NCI-H748 (cell line): ENCODE measurements at regions not wholly inside any gene's neighbourhood (a gene's known extent, or its start where the extent isn't known, plus 50 kb on each side); places are given as distances from the start of the nearest gene placed in this dataset.
A peak's percentile ranks its signal among the peaks of the same experiment; 100 is the strongest.
"Not testable (repeated sequence)": the region's sequence is repeated elsewhere in the genome, so short reads cannot be mapped to it uniquely, and the experiment has no call there.

Experiments
- DNase-seq: peaks from one replicate; lab custom pipeline; 2025; ENCODE audit not compliant: unreplicated experiment; lab: John Stamatoyannopoulos, UW

DNA sequence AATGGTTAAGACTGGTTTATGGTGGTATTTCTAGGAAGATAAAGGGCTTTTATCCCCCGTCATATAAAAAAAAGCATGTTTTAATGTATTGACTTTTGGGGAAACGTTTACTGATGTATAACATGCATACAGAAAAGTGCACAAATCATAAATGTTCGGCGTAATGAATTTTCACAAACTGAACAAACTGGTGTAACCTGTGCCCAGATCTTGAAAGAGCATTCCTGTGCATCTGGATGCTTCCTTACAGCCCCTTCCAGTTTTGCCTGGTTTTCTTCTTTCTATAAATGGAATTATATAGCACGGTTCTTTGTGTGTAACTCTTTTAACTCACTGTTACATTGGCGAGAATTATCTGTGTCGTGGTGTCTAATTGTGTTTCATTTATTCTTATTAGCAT is 693.8 kb upstream of the TBX3 start:
- DNase-seq, result no peak

DNA sequence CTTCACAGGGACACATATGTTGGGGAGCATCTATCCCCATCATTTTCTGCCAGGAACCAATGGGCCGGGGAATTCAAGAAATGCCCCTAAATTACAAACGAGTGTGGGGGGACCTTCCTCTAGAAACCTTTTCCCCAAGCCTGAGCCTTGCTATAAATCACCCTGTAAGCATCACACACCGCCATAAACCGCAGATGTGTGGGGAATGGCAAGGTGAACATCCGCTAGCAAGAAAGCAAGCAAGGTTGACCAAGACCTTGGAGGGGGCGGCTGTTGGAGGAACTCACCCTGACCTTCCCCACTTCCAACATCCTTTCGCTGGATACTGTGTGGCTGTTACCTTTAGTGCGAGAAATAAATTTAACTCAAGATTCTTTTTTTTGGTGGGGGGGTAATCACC is 693.3 kb upstream of the TBX3 start:
- DNase-seq, result no peak

DNA sequence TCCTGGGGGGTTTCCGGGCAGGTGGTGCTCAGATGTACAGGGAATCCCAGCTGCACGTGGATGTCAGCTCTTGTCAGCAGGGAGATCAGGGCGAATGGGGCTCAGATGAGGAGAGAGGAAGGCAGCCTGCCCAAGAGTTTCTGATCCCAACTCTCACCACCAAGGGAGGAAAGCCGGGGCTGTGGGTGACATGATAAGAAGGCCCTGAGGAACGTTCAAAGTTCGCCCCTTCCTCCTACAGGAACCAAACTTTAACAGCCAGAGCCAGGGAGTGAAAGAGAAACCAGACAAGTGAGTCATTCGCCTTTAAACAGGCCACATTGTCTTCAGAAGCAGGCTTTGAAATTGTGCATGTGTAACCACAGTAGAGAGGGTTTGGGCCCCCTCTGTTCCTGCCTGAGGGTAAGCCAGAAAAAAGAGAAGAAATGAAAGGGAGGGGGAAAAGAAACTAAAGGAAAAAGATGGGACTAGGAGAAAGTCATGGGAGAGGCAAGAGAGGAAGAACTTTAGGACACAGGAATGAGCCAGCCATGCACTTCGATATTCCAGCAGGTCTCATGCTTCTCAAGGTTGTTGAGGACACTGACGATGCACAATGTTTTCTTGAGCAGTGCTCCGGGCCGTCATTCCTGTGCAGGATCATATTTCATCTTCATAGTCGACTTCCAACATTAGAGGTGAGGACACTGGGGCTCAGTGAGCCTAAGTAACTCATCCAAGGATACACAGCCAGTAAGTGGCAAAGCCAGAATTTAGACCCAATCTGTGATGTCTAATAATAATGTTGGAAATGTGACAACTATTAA is 691.4 kb upstream of the TBX3 start:
- no peak for DNase-seq

DNA sequence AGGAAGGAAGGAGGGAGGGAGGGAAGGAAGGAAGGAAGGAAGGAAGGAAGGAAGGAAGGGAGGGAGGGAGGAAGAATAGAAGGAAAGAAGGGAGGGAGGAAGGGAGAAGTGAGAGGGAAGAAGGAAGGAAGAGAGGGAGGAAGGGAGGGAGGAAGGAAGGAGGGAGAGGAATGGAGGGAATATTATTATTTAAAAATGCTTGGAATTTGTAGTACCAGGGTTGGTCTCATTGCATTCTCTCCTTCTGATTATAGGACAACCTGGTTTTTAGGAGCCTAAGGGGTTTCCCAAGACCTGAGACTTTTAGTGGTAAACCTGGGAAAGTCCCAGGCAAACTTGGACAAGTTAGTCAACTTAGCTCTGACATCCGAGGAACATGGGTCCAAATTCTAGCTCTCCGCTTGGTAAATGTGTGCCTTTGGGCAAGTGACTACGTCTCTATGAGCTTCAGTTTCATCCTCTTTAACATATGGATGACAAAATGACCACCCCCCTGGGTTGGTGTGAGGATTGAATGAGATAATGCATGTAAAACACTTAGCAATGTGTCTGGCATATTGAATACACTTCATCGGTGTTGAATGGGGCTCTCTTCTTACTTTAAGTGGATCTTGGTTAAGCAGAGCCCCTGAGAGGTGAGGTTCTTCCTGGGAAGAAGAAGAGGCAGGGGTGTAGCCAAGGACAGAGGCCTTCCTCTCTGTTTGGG is 690.7 kb upstream of the TBX3 start:
- no peak for DNase-seq

DNA sequence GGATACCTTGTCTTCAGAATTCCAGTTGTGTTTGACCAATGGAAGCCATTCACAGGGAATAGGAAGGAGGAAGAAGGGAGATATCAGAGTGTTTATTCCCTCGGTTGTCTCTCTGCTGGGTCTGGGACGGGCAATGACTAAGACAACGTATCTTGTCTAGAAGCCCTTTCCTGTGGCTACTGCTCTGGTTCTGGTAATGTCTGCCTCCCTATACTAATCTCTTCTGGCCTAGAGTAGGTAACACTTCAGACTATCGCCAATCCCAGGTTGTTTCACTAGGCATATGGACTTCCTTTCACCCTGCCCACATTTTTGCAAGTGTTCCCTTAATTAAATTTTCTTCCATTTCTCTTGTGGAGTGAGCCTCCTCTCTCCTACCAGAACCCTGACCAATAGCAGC is 687.7 kb upstream of the TBX3 start:
- DNase-seq, result no peak

DNA sequence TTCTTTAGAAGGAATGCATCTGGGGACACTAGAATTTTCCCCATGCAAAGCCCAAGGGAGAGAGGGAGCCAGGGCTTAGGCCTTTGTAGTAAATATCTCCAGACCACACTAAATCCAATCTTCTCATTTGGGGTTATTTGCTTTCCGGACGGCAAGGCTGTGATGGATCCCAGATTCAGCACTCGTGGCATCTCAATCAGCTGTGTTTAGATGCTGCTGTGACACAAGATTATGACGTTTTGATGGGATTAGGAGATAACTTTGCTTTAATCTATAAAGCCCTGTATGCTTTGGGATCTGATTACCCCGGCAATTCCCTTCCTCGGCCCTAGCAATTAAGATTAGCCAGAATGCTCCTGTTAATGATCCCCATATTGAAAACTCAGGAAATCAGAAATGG is 686.7 kb upstream of the TBX3 start:
- DNase-seq, result no peak

DNA sequence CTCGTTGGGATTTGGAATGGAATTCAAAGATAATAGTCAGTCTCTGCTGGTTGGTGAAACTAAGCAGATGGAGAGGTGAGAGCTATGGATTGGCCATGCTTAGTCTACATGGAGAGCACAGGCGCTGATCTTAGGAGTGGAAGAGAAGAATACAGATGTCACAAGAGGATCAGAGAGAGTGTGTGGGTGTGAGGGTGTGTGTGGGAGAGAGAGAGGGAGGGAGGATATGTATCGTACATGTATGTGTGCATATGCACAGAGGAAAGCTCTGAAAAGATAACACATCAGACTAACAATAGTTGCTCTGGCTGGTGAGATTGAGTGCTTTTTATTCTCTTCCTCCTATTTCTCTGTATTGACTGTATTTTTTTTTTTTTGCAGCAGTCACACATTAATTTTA is 686.2 kb upstream of the TBX3 start:
- DNase-seq, result no peak

DNA sequence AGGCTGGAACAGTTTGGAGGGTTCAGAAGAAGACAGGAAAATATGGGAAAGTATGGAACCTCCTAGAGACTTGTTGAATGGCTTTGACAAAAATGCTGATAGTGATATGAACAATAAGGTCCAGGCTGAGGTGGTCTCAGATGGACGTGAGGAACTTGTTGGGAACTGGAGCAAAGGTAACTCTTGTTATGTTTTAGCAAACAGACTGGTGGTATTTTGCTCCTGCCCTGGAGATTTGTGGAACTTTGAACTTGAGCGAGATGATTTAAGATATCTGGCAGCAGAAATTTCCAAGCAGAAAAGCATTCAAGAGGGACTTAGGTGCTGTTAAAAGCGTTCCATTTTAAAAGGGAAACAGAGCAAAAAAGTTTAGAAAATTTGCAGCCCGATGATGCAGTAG is 682.3 kb upstream of the TBX3 start:
- not testable (repeated sequence) for DNase-seq

DNA sequence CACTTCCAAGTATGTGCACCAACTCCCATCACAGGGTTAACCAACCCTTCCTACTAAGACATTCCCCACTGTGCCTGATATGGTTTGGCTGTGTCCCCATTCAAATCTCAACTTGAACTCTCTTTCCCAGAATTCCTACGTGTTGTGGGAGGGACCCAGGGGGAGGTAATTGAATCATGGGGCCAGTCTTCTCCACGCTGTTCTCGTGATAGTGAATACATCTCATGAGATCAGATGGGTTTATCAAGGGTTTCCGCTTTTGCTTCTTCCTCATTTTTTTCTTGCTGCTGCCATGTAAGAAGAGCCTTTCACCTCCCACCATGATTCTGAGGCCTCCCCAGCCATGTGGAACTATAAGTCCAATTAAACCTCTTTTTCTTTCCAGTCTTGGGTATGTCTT is 681.8 kb upstream of the TBX3 start:
- not testable (repeated sequence) for DNase-seq

DNA sequence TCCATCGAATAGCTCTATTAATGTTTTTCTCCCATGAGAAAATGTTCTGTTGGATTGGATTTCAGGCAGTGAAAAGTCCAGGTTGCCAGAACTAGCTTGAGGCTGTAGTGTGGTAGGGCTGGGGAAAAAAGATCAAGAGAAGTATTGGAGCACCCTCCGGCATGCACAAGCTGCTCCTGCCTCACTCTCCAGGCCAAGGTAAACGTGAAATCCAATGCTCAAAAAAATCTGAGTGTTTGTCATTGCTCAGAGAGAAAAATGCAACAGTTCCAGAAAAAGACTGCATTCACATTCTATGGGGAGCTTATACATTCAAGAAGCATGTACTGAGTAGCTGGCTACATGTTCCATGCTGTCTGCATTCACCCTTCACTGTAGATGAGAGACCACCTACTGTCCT is 680.9 kb upstream of the TBX3 start:
- no peak for DNase-seq

DNA sequence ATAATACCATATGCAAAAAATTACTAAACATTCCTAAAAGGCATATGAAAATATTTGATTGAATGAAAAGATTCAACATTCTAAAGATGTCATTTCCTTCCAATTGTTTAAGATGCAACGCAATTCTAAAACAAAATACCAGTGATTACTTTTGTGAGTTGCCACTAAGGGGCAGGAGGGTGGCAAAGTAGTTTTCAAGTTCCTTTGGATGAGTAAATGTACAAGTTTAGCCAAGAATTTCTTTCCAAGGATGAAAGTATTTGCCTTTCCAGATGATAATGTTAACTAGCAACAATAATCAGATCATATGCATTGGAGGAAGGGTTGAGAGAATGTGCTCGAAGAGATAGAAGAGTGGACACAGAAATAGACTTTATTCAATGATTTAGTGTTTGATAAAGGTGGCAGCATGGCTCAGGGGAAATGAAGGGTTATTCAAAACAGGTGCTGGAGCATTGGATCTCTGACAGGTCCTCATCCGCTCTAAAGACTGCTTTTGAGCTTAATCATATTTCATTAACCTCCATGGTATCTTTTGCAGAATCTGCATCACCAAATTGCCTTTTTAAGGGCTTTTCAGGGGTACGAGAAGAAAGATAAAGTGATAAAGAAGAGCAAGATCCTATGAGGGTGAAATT is 678.5 kb upstream of the TBX3 start:
- DNase-seq, result no peak

DNA sequence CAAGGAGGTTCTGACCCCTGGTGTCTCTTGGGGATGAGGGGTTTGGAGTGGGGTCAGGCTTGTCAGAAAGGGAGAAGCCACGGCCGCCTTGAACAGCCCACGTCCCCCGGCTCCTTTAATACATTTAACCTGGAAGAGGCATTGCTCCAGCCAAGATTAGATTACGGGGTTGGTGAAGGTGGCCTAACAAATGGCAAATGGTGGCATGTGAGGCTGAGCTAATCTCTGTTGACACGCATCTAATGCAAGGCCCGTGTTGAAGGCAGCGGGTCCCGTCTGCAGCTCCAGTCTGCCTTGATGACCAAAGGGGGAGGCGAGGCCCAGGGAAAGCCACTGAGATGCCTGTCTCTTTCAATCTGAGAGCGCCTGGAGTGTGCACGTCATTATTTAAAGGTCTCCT is 673.7 kb upstream of the TBX3 start:
- DNase-seq, result no peak

DNA sequence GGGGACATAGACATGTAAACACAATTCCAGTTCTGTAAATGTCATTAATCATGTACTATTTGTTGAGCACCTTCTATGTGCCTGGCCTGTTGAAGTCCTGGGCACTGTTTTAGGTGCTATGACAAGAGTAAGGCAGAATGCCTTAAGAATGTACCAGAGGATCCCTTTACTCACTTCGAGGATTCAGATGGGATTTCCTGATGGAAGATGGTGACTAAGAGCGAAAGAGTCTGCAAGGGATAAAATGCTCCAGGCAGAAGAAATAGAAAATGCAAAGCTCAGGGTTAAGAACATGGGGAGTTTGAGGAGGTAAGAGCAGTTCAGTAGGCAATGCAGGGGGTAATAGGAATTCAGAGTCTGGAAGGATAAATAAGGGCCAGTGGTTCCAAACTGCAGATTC is 671.3 kb upstream of the TBX3 start:
- no peak for DNase-seq

DNA sequence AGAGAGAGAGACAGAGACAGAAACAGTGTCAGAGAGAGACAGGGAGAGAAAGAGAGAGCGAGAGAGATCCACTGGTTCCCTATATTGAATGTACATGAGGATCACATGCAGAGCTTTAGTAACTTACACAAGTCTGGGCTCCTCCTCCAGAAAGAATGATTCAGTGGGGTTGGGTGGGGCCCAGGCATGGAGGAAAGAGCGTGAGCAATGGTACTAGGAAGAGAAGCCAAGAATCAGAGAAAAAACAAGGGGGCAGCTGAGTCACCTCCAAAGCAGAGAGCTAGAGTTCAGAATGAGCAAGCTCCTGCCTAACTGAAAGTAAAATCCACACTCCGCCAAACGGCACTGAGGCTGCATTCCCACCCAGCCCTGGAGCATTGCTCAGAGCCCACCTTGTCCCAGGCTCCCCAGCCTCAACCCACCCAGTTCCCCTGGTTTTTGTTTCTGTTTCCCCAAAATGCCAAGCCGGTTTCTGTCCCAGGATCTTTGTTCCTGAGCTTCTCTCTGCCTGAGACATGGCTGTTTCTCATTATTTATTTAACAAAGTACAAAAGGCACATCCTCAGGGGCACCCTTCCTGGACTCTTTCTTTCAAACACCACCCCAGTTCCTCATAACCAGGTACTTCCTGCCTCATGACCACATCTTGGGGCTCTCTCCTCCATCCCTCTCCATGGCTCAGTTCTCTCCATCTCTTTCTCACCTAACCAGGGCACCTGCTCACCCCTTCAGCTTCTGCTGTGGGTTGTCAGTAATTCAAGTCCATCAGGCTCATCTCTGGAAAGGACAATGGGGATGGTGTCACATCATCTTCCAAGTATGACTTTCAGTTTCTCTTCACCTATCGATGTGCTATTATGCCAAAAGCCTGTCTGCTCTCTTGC is 670.3 kb upstream of the TBX3 start:
- no peak for DNase-seq

DNA sequence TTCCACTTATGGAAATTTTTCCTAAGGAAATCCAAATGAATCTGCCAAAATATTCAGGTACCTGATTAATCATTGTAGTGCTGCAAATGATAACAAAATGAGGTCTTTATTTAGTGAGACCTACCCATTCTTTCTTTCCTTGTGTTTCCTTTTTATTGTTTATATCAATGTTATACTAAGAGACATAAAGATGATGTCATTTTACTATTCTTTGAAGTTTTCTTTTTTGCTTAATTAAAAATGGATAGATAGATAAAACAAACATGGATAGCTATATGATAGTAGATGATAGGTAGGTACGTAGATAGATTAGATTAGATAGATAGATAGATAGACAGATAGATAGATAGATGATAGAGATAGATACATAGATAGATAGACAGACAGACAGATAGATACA is 669.5 kb upstream of the TBX3 start:
- DNase-seq, result no peak

DNA sequence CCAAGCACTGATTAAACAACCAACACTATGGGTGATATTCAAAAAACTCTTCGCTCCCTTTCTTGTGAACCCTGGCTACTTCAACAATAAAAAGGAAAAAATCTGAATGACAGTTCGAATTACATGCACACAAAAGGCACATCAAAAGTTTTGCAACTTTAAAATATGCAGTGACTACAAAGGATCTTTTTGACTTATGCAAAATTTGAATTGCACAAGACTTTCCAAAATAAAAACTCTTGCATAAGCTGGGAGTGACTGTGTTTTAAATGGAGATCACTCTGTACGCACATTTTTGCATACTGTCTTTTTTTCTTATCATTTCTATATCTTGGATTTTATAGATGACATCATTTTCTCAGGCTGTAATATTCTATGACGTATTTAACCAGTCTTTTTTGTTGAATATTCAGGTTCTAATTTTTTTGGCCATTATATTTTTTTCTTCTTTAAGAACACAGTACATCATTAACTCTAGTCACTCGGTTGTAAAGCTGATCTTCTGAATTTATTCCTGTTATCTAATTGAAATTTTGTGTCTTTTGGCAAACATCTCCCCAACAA is 667.6 kb upstream of the TBX3 start:
- DNase-seq, result no peak

DNA sequence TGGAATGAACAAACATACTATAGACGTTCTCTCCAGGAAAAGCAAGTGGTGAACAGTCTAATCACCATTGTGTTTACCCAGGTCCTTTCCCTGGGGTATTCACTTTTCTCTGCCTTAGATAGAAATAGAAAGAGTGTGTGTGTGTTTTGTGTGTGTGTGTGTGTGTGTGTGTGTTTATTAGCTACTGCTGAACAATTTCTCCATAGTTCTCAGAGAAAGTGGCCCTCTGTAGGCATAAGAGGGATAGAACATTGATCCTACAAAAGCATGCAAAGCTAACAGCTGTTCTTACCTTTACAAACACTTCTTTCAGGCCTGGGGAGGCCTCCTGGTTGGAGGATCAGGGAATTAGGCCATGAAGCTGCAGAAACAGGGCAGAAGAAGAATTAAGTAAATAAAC is 665.7 kb upstream of the TBX3 start:
- DNase-seq, result peak; percentile 37

DNA sequence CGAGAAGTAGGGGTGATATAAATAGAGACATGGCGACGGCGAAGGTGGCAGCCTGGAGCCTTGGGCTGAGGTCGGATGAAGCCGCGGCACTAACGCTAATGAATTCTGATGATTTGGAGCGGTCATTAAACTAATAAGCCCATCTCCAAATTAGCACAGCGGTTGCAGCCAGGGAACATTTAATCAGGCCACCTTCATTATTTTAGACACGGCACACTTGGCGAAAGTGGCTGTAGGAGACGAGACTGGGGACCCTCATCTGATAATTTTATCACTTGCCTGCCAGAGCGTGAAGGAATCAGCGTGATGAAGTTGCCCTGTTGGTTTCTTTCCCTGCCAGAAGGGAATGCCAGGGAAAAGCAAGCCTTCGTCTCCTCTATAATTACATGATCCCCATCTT is 664.3 kb upstream of the TBX3 start:
- no peak for DNase-seq

DNA sequence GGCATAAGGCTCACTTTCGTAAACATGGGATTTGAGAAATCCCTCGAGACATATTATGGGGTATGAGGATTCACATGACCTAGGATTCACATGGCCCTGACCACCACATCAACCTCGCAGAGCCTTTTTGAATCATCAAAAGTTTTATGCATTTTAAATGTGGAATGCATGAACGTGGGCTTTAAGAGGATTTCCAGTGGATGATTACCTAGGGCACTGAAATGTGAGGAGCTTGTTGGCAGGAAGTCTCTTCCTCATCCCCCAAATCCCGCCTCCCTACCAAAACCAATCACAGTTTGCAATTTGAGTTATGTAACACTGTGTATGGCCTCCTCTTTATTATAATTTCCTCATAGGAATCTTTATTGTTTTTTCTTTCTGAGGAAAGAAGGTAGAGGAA is 659.6 kb upstream of the TBX3 start:
- DNase-seq, result no peak

DNA sequence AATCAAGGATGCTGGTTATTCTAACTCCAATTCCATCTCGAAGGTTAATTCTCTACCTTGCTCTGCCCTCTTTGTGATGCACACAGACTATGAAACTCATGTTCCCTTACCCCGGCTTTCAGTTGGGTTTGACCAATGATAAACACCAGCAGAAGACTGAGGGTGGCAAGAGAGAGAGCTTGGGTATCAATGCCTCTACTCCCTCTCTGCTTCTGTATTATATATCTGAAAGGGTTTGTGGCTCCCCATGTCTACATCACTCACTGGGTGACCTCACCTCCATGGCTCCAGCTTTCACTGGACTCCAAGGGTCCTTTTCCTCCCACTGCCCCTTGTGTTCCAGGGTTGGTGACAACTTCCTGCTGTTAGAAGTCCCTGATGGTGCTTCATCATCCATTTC is 659.0 kb upstream of the TBX3 start:
- DNase-seq, result no peak

DNA sequence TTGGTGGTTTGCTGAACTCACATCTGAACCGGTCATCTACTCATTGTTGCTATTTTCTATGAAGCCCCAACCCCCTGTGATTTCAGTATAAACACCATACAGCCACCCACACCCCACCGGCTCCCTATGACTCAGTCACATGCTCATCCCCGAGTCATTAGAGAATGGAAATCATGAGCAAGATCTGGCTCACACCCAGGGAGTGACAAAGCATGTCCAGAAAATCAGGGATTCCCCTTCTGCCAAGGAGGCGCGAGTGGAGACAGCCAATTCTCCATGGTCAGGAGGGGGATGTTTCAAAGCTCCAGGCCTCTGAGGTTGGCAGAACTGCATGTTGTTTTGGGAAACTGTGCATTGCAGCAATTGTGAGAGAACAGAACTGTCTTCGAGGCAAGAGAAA is 657.5 kb upstream of the TBX3 start:
- DNase-seq, result peak; percentile 9
